ENCODE measurements at regions not wholly inside any gene's neighbourhood (a gene's known extent, or its start where the extent isn't known, plus 50 kb on each side); places are given as distances from the start of the nearest gene placed in this dataset.
A peak's percentile ranks its signal among the peaks of the same experiment; 100 is the strongest.
"Not testable (repeated sequence)": the region's sequence is repeated elsewhere in the genome, so short reads cannot be mapped to it uniquely, and the experiment has no call there.

GRCh38 chr12:93092649-93092945, 163.5 kb upstream of the EEA1 start:
- Histone ChIP-seq H3K36me3 (no peaks in the 10 kb centered on the region), H3K4me3 (no peak overlapping the region), H3K9me3 (no peaks in the 10 kb centered on the region), H3K27me3 (no peaks in the 10 kb centered on the region), H3K27ac (no peak overlapping the region), H3K4me1 (no peaks in the 10 kb centered on the region)
- ATAC-seq: no peak
- no peak for TF ChIP-seq CTCF (IDR thresholded peaks at IDR 0.05)
- no peak for DNase-seq
- intact Hi-C loops (cut with DNase I): no loop called here

GRCh38 chr12:93093243-93093642, 164.1 kb upstream of the EEA1 start:
- Histone ChIP-seq H3K4me1 (no peaks in the 10 kb centered on the region), H3K9me3 (no peaks in the 10 kb centered on the region), H3K27me3 (no peaks in the 10 kb centered on the region), H3K36me3 (no peaks in the 10 kb centered on the region), H3K4me3 (no peak overlapping the region), H3K27ac (no peak overlapping the region)
- ATAC-seq: no peak
- intact Hi-C loops (cut with DNase I): no loop called here
- DNase-seq: no peak
- no peak for TF ChIP-seq CTCF (IDR thresholded peaks at IDR 0.05)

GRCh38 chr12:93094222-93094621, 165.1 kb upstream of the EEA1 start:
- ATAC-seq; H3K36me3 ChIP-seq; H3K27me3 ChIP-seq; H3K4me3 ChIP-seq; DNase-seq; H3K4me1 ChIP-seq; H3K9me3 ChIP-seq; intact Hi-C loops (cut with DNase I); H3K27ac ChIP-seq: not testable (repeated sequence)

GRCh38 chr12:93094988-93095737, 166.1 kb upstream of the EEA1 start:
- no peaks in the 10 kb centered on the region for H3K36me3 ChIP-seq
- no peak overlapping the region for H3K27ac ChIP-seq
- H3K4me1 ChIP-seq: no peaks in the 10 kb centered on the region
- H3K9me3 ChIP-seq: no peaks in the 10 kb centered on the region
- no peak overlapping the region for H3K4me3 ChIP-seq
- ATAC-seq: no peak
- H3K27me3 ChIP-seq: no peaks in the 10 kb centered on the region
- intact Hi-C loops (cut with DNase I): no loop called here
- no peak for TF ChIP-seq CTCF (IDR thresholded peaks at IDR 0.05)
- no peak for DNase-seq

DNA sequence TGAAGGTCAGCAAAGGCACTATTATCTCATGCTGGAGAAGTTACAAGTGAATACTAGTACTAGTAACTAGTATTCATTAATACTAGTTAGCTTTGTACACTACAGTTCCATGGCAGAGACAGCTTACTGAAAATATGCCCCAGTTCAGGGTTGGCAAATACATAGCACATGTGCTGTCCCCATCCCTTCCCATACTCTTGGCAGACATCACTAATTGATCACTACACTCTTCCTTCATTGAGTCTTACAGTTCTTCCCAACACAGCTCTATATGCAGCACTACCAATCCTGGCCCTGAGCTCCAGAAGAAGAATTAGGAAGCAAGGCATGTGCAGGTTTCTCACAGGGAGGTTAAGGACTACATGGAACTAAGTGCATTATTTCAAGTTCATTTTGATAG, 168.3 kb upstream of the EEA1 start:
- no peak overlapping the region for H3K27ac ChIP-seq
- intact Hi-C loops (cut with DNase I): no loop called here

GRCh38 chr12:93098077-93098476, 169.0 kb upstream of the EEA1 start:
- intact Hi-C loops (cut with DNase I): no loop called here
- Histone ChIP-seq H3K4me3 (no peak overlapping the region), H3K9me3 (no peaks in the 10 kb centered on the region), H3K4me1 (no peaks in the 10 kb centered on the region), H3K27me3 (no peaks in the 10 kb centered on the region), H3K36me3 (no peaks in the 10 kb centered on the region), H3K27ac (no peak overlapping the region)
- ATAC-seq (peak; percentile 96), DNase-seq (peak; percentile 65)
- peak; percentile 66 for TF ChIP-seq CTCF (IDR thresholded peaks at IDR 0.05)

More for the DNA sequence above, 168.3 kb upstream of the EEA1 start:
- ATAC-seq (no peak), DNase-seq (no peak)
- no peak for TF ChIP-seq CTCF (IDR thresholded peaks at IDR 0.05)
- no peak overlapping the region for H3K4me3 ChIP-seq
- no peaks in the 10 kb centered on the region for H3K27me3 ChIP-seq
- no peaks in the 10 kb centered on the region for H3K4me1 ChIP-seq
- H3K9me3 ChIP-seq: no peaks in the 10 kb centered on the region
- H3K36me3 ChIP-seq: no peaks in the 10 kb centered on the region

Measured in upper lobe of right lung (tissue), 1 donor.